AG09319 (cell line): ENCODE measurements at regions not wholly inside any gene's neighbourhood (a gene's known extent, or its start where the extent isn't known, plus 50 kb on each side); places are given as distances from the start of the nearest gene placed in this dataset.
A peak's percentile ranks its signal among the peaks of the same experiment; 100 is the strongest.

ENCODE experiments used
- DNase-seq: peaks from one replicate; pipeline ENCODE4 v3.0.0-alpha.2; 2010; ENCODE audit warnings: low read depth; ENCODE audit errors: extremely low read depth
- CTCF ChIP-seq: IDR thresholded peaks from 2 replicates; pipeline ENCODE4 v1.5.1; 2011; ENCODE audit warnings: low read depth, mild to moderate bottlenecking, inconsistent platforms, low read length, moderate library complexity

- no peak for TF ChIP-seq CTCF
- DNase-seq = peak; percentile 95
These were observed 209.4 kb upstream of the CIBAR2 start for GRCh38 chr16:85321509-85322271.

- no peak for TF ChIP-seq CTCF
- no peak for DNase-seq
These were observed 211.1 kb upstream of the CIBAR2 start for GRCh38 chr16:85323230-85323960.

- DNase-seq = no peak
- TF ChIP-seq CTCF = no peak
These were observed 211.6 kb upstream of the CIBAR2 start for GRCh38 chr16:85323961-85324253.

- no peak for TF ChIP-seq CTCF
- no peak for DNase-seq
These were observed 212.2 kb upstream of the CIBAR2 start for GRCh38 chr16:85324488-85324887.

GRCh38 chr16:85326113-85326793 is 214.0 kb upstream of the CIBAR2 start:
- TF ChIP-seq CTCF = no peak
- no peak for DNase-seq

GRCh38 chr16:85326794-85327181 is 214.5 kb upstream of the CIBAR2 start:
- no peak for DNase-seq
- TF ChIP-seq CTCF = no peak
